ENCODE measurements at regions not wholly inside any gene's neighbourhood (a gene's known extent, or its start where the extent isn't known, plus 50 kb on each side); places are given as distances from the start of the nearest gene placed in this dataset.

DNA sequence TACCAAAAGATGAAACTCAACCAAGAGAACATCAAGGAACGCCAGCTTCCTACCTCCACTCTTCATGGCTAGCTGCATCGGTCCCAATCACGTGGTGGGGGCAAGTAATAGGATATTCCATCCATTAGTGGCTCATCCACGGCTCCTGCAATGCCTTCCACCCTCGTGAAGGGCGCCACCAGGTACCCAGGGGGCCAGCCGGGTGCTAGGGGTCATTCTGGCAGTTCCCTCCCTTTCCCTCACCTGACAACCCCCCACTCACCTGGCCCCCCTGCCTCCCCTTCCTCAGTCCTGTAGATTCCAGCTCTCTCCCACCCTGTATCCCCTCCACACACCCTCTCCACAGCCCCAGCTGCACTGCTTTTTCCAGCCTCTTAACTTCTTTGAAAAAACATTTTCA, 161.9 kb downstream of the URI1 start:
- ChIA-PET POLR2A (no interaction called here), RAD21 (ENCODE audit: unreplicated experiment) (no interaction called here), CTCF (no interaction called here), SMC1A (ENCODE audit: uncharacterized antibody, unreplicated experiment) (no interaction called here)
- no peak for DNase-seq (ENCODE audit: low read depth, low spot score)
- no peak overlapping the region for H2AFZ ChIP-seq (ENCODE audit: control insufficient read depth, low read depth, low read length)
- intact Hi-C loops (cut with micrococcal nuclease; ENCODE audit: unreplicated experiment) (no loop called here), in situ Hi-C loops (cut with MboI) (no loop called here)
- no peak overlapping the region for H3K27ac ChIP-seq (ENCODE audit: control insufficient read depth, insufficient read depth)
- no peaks in the 10 kb centered on the region; the same call in 2 of the 3 replicates for H3K9me3 ChIP-seq (replicated peaks; ENCODE audit: control insufficient read depth, insufficient read depth, low read length)
- H3K27me3 ChIP-seq (replicated peaks in 1 of 2; ENCODE audit: control insufficient read depth in 2 of 2, insufficient read depth in 2 of 2, low read length in 1 of 2) = no peaks in the 10 kb centered on the region
- H3K4me3 ChIP-seq = no peak overlapping the region
- WGBS (ENCODE audit: insufficient coverage, insufficient replicate concordance, low lambda C conversion rate, missing lambda C conversion rate) = 3% methylated on average over 7 of the region's 7 CpGs
- no peaks in the 10 kb centered on the region for H3K4me1 ChIP-seq (ENCODE audit: control insufficient read depth, insufficient read depth, low read length)
- H3K9ac ChIP-seq (ENCODE audit: control insufficient read depth, insufficient read depth, low read length) = no peak overlapping the region
- H3K36me3 ChIP-seq (ENCODE audit: control insufficient read depth in 2 of 2, insufficient read depth in 2 of 2, low read length in 1 of 2) = no peaks in the 10 kb centered on the region
- TF ChIP-seq, protein P1, sequence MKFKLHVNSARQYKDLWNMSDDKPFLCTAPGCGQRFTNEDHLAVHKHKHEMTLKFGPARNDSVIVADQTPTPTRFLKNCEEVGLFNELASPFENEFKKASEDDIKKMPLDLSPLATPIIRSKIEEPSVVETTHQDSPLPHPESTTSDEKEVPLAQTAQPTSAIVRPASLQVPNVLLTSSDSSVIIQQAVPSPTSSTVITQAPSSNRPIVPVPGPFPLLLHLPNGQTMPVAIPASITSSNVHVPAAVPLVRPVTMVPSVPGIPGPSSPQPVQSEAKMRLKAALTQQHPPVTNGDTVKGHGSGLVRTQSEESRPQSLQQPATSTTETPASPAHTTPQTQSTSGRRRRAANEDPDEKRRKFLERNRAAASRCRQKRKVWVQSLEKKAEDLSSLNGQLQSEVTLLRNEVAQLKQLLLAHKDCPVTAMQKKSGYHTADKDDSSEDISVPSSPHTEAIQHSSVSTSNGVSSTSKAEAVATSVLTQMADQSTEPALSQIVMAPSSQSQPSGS (IDR thresholded peaks at IDR 0.05; ENCODE audit: low read length) = no peak
- no peak for TF ChIP-seq STAT3 (IDR thresholded peaks at IDR 0.05; ENCODE audit: low read depth, low read length)
- TF ChIP-seq TBL1XR1 (IDR thresholded peaks at IDR 0.05; ENCODE audit: low read depth, low read length) = no peak
- no TSS peak for BruUV-seq (replicated peaks)
- no peak overlapping the region for H3K4me2 ChIP-seq (ENCODE audit: control insufficient read depth, insufficient read depth)
- no peak for ATAC-seq
- H3K79me2 ChIP-seq (ENCODE audit: control insufficient read depth, insufficient read depth, low read length) = no peaks in the 10 kb centered on the region
- H4K20me1 ChIP-seq (ENCODE audit: control insufficient read depth, insufficient read depth) = no peaks in the 10 kb centered on the region
- no peak for FAIRE-seq

DNA sequence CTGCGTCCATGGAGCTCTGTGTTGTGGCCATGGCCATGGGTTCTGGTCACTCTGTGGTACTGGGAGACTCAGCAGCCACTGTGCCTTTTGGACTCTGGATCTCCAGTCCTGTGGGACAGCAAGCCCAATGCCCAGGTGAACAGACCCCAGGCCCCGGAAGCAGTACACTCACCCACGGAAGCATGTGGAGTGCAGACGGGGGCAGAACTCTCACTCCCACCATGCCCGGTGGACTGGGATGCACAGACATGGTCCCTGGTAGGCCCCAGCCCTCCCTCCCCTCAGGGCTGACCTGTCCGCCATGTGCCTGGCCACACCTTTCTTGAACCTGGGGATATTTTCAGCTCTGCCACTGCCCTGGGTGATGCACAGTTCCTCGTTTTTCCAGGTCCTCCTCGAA, 163.3 kb downstream of the URI1 start:
- no TSS peak for BruUV-seq (replicated peaks)
- no peak for TF ChIP-seq RAD51 (IDR thresholded peaks at IDR 0.05)
- TF ChIP-seq, protein P2, sequence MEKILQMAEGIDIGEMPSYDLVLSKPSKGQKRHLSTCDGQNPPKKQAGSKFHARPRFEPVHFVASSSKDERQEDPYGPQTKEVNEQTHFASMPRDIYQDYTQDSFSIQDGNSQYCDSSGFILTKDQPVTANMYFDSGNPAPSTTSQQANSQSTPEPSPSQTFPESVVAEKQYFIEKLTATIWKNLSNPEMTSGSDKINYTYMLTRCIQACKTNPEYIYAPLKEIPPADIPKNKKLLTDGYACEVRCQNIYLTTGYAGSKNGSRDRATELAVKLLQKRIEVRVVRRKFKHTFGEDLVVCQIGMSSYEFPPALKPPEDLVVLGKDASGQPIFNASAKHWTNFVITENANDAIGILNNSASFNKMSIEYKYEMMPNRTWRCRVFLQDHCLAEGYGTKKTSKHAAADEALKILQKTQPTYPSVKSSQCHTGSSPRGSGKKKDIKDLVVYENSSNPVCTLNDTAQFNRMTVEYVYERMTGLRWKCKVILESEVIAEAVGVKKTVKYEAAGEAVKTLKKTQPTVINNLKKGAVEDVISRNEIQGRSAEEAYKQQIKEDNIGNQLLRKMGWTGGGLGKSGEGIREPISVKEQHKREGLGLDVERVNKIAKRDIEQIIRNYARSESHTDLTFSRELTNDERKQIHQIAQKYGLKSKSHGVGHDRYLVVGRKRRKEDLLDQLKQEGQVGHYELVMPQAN (conservative IDR thresholded peaks at IDR 0.05) = no peak
- Histone ChIP-seq H2AFZ (ENCODE audit: control insufficient read depth, low read depth, low read length) (no peak overlapping the region), H3K4me2 (ENCODE audit: control insufficient read depth, insufficient read depth) (no peak overlapping the region), H3K79me2 (ENCODE audit: control insufficient read depth, insufficient read depth, low read length) (no peaks in the 10 kb centered on the region), H3K4me3 (no peak overlapping the region), H3K9me3 (replicated peaks; ENCODE audit: control insufficient read depth, insufficient read depth, low read length) (no peaks in the 10 kb centered on the region; the same call in 2 of the 3 replicates), H3K9ac (ENCODE audit: control insufficient read depth, insufficient read depth, low read length) (no peak overlapping the region), H3K4me1 (ENCODE audit: control insufficient read depth, insufficient read depth, low read length) (no peaks in the 10 kb centered on the region), H3K36me3 (ENCODE audit: control insufficient read depth in 2 of 2, insufficient read depth in 2 of 2, low read length in 1 of 2) (no peaks in the 10 kb centered on the region), H4K20me1 (ENCODE audit: control insufficient read depth, insufficient read depth) (no peaks in the 10 kb centered on the region), H3K27me3 (replicated peaks in 1 of 2; ENCODE audit: control insufficient read depth in 2 of 2, insufficient read depth in 2 of 2, low read length in 1 of 2) (no peaks in the 10 kb centered on the region), H3K27ac (ENCODE audit: control insufficient read depth, insufficient read depth) (no peak overlapping the region)
- RAD21 ChIA-PET (ENCODE audit: unreplicated experiment) = interaction anchor here (0.9 kb wide), 1 partner anchor 75 kb away, joined by 3 read pairs; no protein-coding TSS in a partner anchor
- peak; percentile 21; the same call in 1 of the 3 replicates for ATAC-seq
- WGBS (ENCODE audit: insufficient coverage, insufficient replicate concordance, low lambda C conversion rate, missing lambda C conversion rate) = 58% methylated on average over 8 of the region's 8 CpGs
- POLR2A ChIA-PET = no interaction called here
- CTCF ChIA-PET = no interaction called here
- SMC1A ChIA-PET (ENCODE audit: uncharacterized antibody, unreplicated experiment) = no interaction called here
- in situ Hi-C loops (cut with MboI) (no loop called here), intact Hi-C loops (cut with micrococcal nuclease; ENCODE audit: unreplicated experiment) (no loop called here)
- no peak for FAIRE-seq
- no peak for DNase-seq (ENCODE audit: low read depth, low spot score)
